ENCODE measurements at regions not wholly inside any gene's neighbourhood (a gene's known extent, or its start where the extent isn't known, plus 50 kb on each side); places are given as distances from the start of the nearest gene placed in this dataset.
A peak's percentile ranks its signal among the peaks of the same experiment; 100 is the strongest.

GRCh38 chr7:145082366-145083161 is 246.7 kb upstream of the TPK1 start:
- no peak for DNase-seq

DNA sequence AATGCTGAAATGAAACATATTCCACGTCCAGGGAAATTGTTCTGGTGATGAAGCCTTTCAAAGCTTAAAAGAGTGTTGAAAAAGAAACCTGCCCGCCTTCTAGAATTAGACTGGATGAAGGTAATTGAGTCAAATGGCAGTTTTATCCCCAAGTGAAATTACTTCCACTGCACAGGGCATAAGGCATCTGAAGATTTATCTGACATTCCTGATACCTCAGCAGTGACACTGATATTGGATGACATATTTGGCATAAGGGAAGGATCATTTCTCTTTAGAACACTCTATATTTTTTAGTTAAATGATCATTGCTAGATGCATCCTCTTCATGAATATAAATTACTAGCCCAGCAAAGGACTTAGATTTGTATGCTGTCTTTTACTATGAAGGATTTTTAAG is 229.6 kb upstream of the TPK1 start:
- no peak for DNase-seq

- no peak for DNase-seq
Measured at GRCh38 chr7:145064114-145064513, 228.3 kb upstream of the TPK1 start.

- no peak for DNase-seq
Measured at GRCh38 chr7:145053781-145054180, 217.9 kb upstream of the TPK1 start.

DNA sequence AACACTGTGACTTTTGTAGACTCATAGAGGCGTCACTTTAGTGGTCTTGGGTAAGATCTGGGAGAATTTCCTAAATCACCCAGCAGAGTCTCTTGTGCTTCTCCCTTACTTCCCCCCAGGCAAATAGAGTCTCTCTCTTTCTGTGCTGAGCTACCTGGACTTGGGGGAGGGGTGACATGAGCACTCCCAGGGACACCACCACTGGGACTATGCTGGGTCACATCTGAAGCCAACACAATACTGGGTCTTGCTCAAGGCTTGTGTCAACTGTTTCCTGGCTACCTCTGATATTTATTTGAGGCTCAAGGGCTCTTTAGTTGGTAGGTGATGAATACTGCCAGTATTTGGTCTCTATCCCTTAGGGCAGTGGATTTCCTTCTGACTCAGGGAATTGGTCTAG is 214.6 kb upstream of the TPK1 start:
- no peak for DNase-seq

DNA sequence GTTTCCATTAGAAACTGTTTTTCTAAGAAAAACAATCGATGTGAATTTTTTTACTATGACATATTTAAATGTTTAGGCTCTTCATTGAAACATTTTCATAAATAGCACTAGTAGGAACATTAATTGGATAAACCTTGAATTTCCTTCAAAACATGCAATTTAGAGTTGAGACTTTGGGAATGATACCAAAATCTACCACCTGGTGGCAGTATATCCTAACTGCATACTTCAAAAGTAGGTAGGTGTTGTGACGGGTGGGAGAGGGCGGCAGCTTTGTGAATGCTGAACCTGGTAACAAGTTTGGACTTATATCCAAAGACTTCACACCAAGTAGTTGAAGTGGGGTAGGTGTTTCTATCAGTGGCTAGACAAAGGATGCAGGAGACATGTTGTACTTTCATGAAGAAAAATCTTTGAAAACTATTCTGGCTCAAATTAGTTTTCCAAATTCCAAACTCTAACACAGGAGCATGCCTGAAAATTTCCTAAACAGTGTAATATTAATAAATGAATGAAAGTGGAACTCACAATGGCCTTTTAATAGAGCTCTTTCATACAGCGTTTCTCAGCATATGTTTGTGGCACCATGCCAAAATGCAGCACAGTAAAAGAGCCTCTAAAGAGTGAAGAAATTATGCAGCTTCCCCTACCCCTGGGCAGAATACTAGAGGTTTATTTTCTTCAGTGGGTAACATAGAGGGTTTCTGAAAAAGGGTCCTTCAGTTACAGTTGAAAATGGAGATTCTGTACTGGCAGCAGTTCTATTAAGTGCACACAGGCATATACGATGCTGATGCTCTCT is 201.0 kb upstream of the TPK1 start:
- DNase-seq, result peak in 3 of 6 experiments; percentile 12 to 52 (median 20)

GRCh38 chr7:145031162-145031561 is 195.3 kb upstream of the TPK1 start:
- DNase-seq, result no peak

- DNase-seq, result no peak
Measured at GRCh38 chr7:145030754-145031153, 194.9 kb upstream of the TPK1 start.

GRCh38 chr7:145020454-145020853 is 184.6 kb upstream of the TPK1 start:
- DNase-seq, result no peak

GRCh38 chr7:145016068-145016467 is 180.2 kb upstream of the TPK1 start:
- DNase-seq, result no peak

- no peak for DNase-seq
Measured at GRCh38 chr7:145009876-145010275, 174.0 kb upstream of the TPK1 start.

- DNase-seq, result no peak
Measured at GRCh38 chr7:145005601-145006000, 169.7 kb upstream of the TPK1 start.

DNA sequence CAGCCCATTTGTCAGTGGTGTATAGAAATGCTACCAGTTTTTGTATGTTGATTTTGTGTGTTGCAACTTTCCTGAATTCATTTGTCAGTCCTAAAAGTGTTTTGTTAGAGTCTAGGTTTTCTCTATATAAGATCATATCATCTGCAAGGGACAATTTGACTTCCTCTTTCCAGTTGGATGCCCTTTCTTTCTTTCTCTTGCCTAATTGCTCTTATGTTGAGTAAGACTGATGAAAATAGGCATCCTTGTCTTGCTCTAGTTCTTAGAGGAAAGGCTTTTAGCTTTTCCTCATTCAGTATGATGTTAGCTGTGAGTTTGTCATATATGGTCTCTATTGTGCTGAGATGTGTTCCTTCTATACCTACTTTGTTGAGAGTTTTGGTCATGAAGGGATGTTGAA is 161.7 kb upstream of the TPK1 start:
- no peak for DNase-seq

GRCh38 chr7:144995495-144995894 is 159.6 kb upstream of the TPK1 start:
- no peak for DNase-seq

DNA sequence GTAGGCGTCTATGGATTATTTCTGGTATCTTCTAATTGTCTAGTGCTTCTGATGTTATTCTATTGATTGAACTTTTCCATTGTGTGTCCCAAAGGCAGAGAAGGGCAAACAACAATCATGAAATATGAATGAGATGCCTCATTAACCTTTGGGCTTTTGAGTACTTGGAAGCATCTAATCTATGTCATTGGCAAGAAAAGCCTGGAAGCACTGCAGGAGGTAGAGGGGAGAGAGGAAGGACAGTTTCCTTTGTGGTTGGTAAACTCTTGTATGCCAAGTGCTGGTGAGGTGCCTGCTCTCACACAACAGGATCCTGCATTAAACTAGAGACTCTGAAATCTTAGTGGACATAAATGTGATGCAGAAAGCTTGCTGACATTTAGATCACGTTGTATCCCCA is 155.2 kb upstream of the TPK1 start:
- DNase-seq, result no peak

DNA sequence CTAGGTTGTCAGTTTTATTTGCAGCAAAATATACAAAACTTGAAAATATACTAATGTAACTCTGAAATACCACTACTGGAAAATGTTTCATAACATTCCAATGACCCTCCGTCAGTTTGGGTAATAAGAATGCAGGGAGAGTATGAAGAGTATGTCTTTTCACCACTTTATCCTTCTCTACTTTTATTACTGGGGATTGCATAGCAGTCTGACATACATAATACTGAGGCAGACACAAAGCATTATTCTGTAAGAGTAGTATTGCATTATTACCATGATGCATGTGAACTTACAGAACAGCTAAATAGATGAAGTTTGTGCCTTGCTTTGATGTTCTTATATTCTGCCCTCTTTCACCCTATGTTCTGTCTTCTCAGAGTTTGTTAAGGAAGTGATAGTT is 151.8 kb upstream of the TPK1 start:
- DNase-seq, result no peak

- no peak for DNase-seq
Measured at GRCh38 chr7:144982133-144982532, 146.3 kb upstream of the TPK1 start.

DNA sequence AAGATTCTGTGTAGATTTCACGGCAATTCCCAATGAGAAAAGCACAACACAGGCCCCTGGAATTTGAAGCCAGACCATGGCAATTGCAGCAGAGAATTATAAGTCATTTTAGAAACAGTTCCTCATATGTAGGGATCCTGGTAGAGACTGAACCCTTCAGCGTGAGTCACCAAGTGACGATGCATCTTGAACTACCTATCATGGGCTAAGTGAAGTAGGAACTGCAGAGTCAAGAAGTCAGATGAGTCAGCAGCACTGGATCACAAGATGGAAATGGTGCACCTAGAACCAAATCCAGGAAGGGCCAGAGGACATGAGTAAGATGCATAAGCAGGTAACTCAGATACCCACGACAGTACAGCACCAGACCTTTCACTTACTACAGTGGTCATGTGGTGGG is 140.0 kb upstream of the TPK1 start:
- DNase-seq, result no peak

DNA sequence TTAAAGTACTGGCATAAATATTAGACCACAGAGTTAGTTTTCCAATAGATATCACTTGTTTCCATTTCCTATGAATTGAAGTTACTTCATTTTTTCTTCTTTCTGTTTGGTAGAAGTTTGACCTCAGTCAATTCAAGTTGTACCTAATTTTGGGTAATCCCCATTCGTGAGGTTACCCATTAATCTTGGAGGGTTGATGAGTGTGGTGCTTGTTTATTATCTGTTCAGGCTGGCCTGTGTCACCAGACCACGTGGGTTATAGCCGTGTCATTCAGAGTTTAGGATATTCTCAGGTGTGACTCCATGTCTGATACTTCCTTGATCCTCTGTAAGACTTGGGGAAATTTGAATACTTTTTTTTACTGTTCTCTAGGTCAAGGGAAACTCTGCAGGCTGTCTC is 133.9 kb upstream of the TPK1 start:
- no peak for DNase-seq

GRCh38 chr7:144960763-144961162 is 124.9 kb upstream of the TPK1 start:
- DNase-seq, result no peak

GRCh38 chr7:144957998-144958397 is 122.1 kb upstream of the TPK1 start:
- DNase-seq, result no peak

DNA sequence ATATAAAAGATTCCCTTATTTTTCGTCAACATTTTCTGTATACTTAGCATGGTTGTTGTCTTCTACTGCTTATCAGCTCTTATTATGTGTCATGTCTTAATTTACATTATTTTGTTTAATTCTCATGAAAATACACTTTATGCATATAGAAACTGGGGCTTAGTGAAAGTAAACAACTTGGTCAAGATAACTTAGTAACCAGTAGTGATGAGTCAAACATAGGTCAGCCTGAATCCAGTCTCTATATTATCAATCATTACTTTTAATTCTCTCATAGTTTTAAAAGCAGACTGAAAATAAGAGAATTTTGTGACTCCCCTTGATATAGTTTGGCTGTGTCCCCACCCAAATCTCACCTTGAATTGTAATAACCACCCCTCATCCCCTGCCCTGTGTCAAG is 119.6 kb upstream of the TPK1 start:
- no peak for DNase-seq

- DNase-seq, result no peak
Measured at GRCh38 chr7:144941127-144941526, 105.3 kb upstream of the TPK1 start.

GRCh38 chr7:144937199-144937598 is 101.3 kb upstream of the TPK1 start:
- no peak for DNase-seq

Data from stimulated activated naive CD4-positive, alpha-beta T cell (primary cell).